SIG-M5 treated with dmso at 0.1 percent for 504 hours (cell line): ENCODE measurements at regions not wholly inside any gene's neighbourhood (a gene's known extent, or its start where the extent isn't known, plus 50 kb on each side); places are given as distances from the start of the nearest gene placed in this dataset.
"Not testable (repeated sequence)": the region's sequence is repeated elsewhere in the genome, so short reads cannot be mapped to it uniquely, and the experiment has no call there.

Experiments used
- DNase-seq: peaks from one replicate; lab custom pipeline; 2025; ENCODE audit not compliant: unreplicated experiment; lab: John Stamatoyannopoulos, UW

GRCh38 chrX:150205011-150205410 lies 158.1 kb upstream of the MAMLD1 start:
- no peak for DNase-seq

- DNase-seq: no peak
Observed at GRCh38 chrX:150207733-150208132, 155.4 kb upstream of the MAMLD1 start.

GRCh38 chrX:150211988-150212387 lies 151.1 kb upstream of the MAMLD1 start:
- no peak for DNase-seq

GRCh38 chrX:150212672-150213480 lies 150.2 kb upstream of the MAMLD1 start:
- no peak for DNase-seq

GRCh38 chrX:150213481-150214030 lies 149.6 kb upstream of the MAMLD1 start:
- DNase-seq: no peak

GRCh38 chrX:150216000-150216399 lies 147.1 kb upstream of the MAMLD1 start:
- not testable (repeated sequence) for DNase-seq

GRCh38 chrX:150216716-150217115 lies 146.4 kb upstream of the MAMLD1 start:
- DNase-seq: no peak

GRCh38 chrX:150217609-150218008 lies 145.5 kb upstream of the MAMLD1 start:
- no peak for DNase-seq

GRCh38 chrX:150219374-150220185 lies 143.5 kb upstream of the MAMLD1 start:
- no peak for DNase-seq

- DNase-seq: no peak
Observed at GRCh38 chrX:150223176-150224015, 139.7 kb upstream of the MAMLD1 start.

- no peak for DNase-seq
Observed at GRCh38 chrX:150224676-150225075, 138.4 kb upstream of the MAMLD1 start.

GRCh38 chrX:150225266-150225665 lies 137.9 kb upstream of the MAMLD1 start:
- no peak for DNase-seq

GRCh38 chrX:150225756-150226155 lies 137.4 kb upstream of the MAMLD1 start:
- DNase-seq: no peak

GRCh38 chrX:150226223-150226965 lies 136.7 kb upstream of the MAMLD1 start:
- DNase-seq: no peak

GRCh38 chrX:150227321-150227860 lies 135.7 kb upstream of the MAMLD1 start:
- no peak for DNase-seq

- DNase-seq: no peak
Observed at GRCh38 chrX:150227873-150228410, 135.2 kb upstream of the MAMLD1 start.

- DNase-seq: no peak
Observed at GRCh38 chrX:150228431-150228830, 134.7 kb upstream of the MAMLD1 start.

- no peak for DNase-seq
Observed at GRCh38 chrX:150229030-150229429, 134.1 kb upstream of the MAMLD1 start.

GRCh38 chrX:150229481-150229880 lies 133.6 kb upstream of the MAMLD1 start:
- DNase-seq: no peak

- not testable (repeated sequence) for DNase-seq
Observed at GRCh38 chrX:150230952-150231351, 132.2 kb upstream of the MAMLD1 start.
